ENCODE measurements at regions not wholly inside any gene's neighbourhood (a gene's known extent, or its start where the extent isn't known, plus 50 kb on each side); places are given as distances from the start of the nearest gene placed in this dataset.

GRCh38 chr9:100714372-100715099 is 136.7 kb downstream of the CAVIN4 start:
- intact Hi-C loops (cut with micrococcal nuclease; ENCODE audit: unreplicated experiment): loop anchor here (1.0 to 5.0 kb wide), 5 partner anchors 405 to 743 kb away; no protein-coding TSS in a partner anchor
- FAIRE-seq: peak; percentile 60

More at GRCh38 chr9:100714372-100715099, 136.7 kb downstream of the CAVIN4 start:
- ChIA-PET CTCF (ENCODE audit: low intra/inter-chr PET ratio, low total read pairs) (interaction anchor here (1.6 to 3.1 kb wide), 2 partner anchors 521 to 597 kb away, joined by 12 to 22 read pairs; no protein-coding TSS in a partner anchor), POLR2A (no interaction called here)
- Histone ChIP-seq H3K9ac (ENCODE audit: insufficient read depth, low read depth, low read length) (no peak overlapping the region), H3K4me3 (replicated peaks in 1 of 3; ENCODE audit: insufficient read depth in 1 of 3, low read depth in 2 of 3, low read length in 3 of 3) (no peak overlapping the region), H3K27ac (ENCODE audit: extremely low read length, insufficient read depth, low read length) (no peak overlapping the region), H2AFZ (ENCODE audit: low read length) (no peak overlapping the region), H4K20me1 (ENCODE audit: insufficient read depth, low read length) (no peaks in the 10 kb centered on the region), H3K4me2 (ENCODE audit: low read depth, low read length) (no peak overlapping the region), H3K79me2 (ENCODE audit: insufficient read depth, low read length) (no peaks in the 10 kb centered on the region), H3K36me3 (replicated peaks in 1 of 2; ENCODE audit: control insufficient read depth in 1 of 2, insufficient read depth in 2 of 2, low read length in 2 of 2) (no peaks in the 10 kb centered on the region), H3K9me3 (ENCODE audit: low read length) (peaks cover 15% of the 10 kb centered on the region; the same call in 1 of the 2 replicates), H3K4me1 (ENCODE audit: insufficient read depth, low read length) (no peaks in the 10 kb centered on the region), H3K27me3 (ENCODE audit: control insufficient read depth in 1 of 2, insufficient read depth in 2 of 2, low read length in 2 of 2) (no peaks in the 10 kb centered on the region)
- TF ChIP-seq RAD21 (CRISPR knock-in tag; IDR thresholded peaks at IDR 0.05) (peak; percentile 37; the same call in 1 of the 2 replicates), RERE (CRISPR knock-in tag; IDR thresholded peaks at IDR 0.05; ENCODE audit: low read depth) (no peak), HOXA5 (CRISPR knock-in tag; IDR thresholded peaks at IDR 0.05) (no peak), CTCF (CRISPR knock-in tag; IDR thresholded peaks at IDR 0.05) (peak; percentile 82), SMC3 (IDR thresholded peaks at IDR 0.05; ENCODE audit: low read length) (peak; percentile 69), STAG1 (CRISPR knock-in tag; IDR thresholded peaks at IDR 0.05) (peak; percentile 88)
- in situ Hi-C loops (cut with HindIII; ENCODE audit: extremely low pct_ligation_motif_present, low pct_unique_long_range_greater_than_20kb): loop anchor here (5.0 to 25.0 kb wide), 3 partner anchors 523 to 823 kb away; partner anchors contain the start of gene RNF20
- 38% methylated on average over 11 of the region's 11 CpGs for WGBS (ENCODE audit: low lambda C conversion rate)
- peak; percentile 91 for ATAC-seq
- DNase-seq (ENCODE audit: low spot score): peak; percentile 48
- BruUV-seq (replicated peaks): no TSS peak

All from HepG2 (cell line).